H9 (cell line): ENCODE measurements at regions not wholly inside any gene's neighbourhood (a gene's known extent, or its start where the extent isn't known, plus 50 kb on each side); places are given as distances from the start of the nearest gene placed in this dataset.

Experiments used
- DNase-seq: peaks from one replicate; pipeline ENCODE4 v3.0.0-alpha.2; 2017
- H2AFZ ChIP-seq: one replicate; pipeline ENCODE4 v1.6.1; 2013; ENCODE audit warnings: mild to moderate bottlenecking, low read length, control low read depth, moderate library complexity
- H2AK5ac ChIP-seq: 2 replicates; pipeline ENCODE4 v1.6.1; 2013; ENCODE audit warnings: low read length, control low read depth, mixed read lengths; ENCODE audit not compliant: insufficient read length
- H2BK120ac ChIP-seq: one replicate; pipeline ENCODE4 v1.6.1; 2013; ENCODE audit warnings: low read depth, mild to moderate bottlenecking, low read length, control low read depth, inconsistent platforms; ENCODE audit not compliant: poor library complexity, severe bottlenecking
- H2BK12ac ChIP-seq: 2 replicates; pipeline ENCODE4 v1.6.1; 2013; ENCODE audit warnings: low read length, control low read depth, mixed read lengths, low read depth; ENCODE audit not compliant: insufficient read length
- H2BK15ac ChIP-seq: 2 replicates; pipeline ENCODE4 v1.6.1; 2013; ENCODE audit warnings: low read depth, low read length, control low read depth
- H2BK20ac ChIP-seq: one replicate; pipeline ENCODE4 v1.6.1; 2013; ENCODE audit warnings: low read depth, mild to moderate bottlenecking, low read length, control low read depth, inconsistent platforms; ENCODE audit not compliant: poor library complexity, severe bottlenecking
- H2BK5ac ChIP-seq: 2 replicates; pipeline ENCODE4 v1.6.1; 2013; ENCODE audit warnings: low read length, control low read depth, mixed read lengths; ENCODE audit not compliant: insufficient read length
- H3K14ac ChIP-seq: 2 replicates; pipeline ENCODE4 v1.6.1; 2013; ENCODE audit warnings: low read length, control low read depth; ENCODE audit not compliant: insufficient read depth
- H3K18ac ChIP-seq: 2 replicates; pipeline ENCODE4 v1.6.1; 2013; ENCODE audit warnings: low read depth, mild to moderate bottlenecking, mixed read lengths, low read length, control low read depth; ENCODE audit not compliant: insufficient read length
- H3K23ac ChIP-seq: 2 replicates; pipeline ENCODE4 v1.6.1; 2013; ENCODE audit warnings: low read length, control low read depth, mixed read lengths, low read depth; ENCODE audit not compliant: insufficient read length
- H3K23me2 ChIP-seq: 2 replicates; pipeline ENCODE4 v1.6.1; 2013; ENCODE audit warnings: low read depth, mild to moderate bottlenecking, mixed read lengths, low read length, control low read depth; ENCODE audit not compliant: insufficient read length, poor library complexity, severe bottlenecking
- H3K27ac ChIP-seq: 2 replicates; pipeline ENCODE4 v1.5.1; 2013; ENCODE audit warnings: low read length, control low read depth, mixed read lengths, low read depth; ENCODE audit not compliant: insufficient read length
- H3K27me3 ChIP-seq: 2 replicates; pipeline ENCODE4 v1.6.1; 2013; ENCODE audit warnings: low read length, control low read depth, inconsistent platforms; ENCODE audit not compliant: insufficient read depth
- H3K4ac ChIP-seq: 2 replicates; pipeline ENCODE4 v1.6.1; 2013; ENCODE audit warnings: low read depth, mild to moderate bottlenecking, control low read depth, inconsistent platforms, low read length, moderate library complexity
- H3K4me1 ChIP-seq: 2 replicates; pipeline ENCODE4 v1.6.1; 2013; ENCODE audit warnings: low read length, control low read depth, inconsistent platforms; ENCODE audit not compliant: insufficient read depth
- H3K4me2 ChIP-seq: 2 replicates; pipeline ENCODE4 v1.6.1; 2013; ENCODE audit warnings: low read length, control low read depth, mixed read lengths; ENCODE audit not compliant: insufficient read length, insufficient read depth
- H3K56ac ChIP-seq: 2 replicates; pipeline ENCODE4 v1.6.1; 2013; ENCODE audit warnings: low read depth, mild to moderate bottlenecking, mixed read lengths, low read length, control low read depth; ENCODE audit not compliant: insufficient read length
- H3K79me1 ChIP-seq: 2 replicates; pipeline ENCODE4 v1.6.1; 2013; ENCODE audit warnings: low read depth, mild to moderate bottlenecking, moderate library complexity, low read length, control low read depth, inconsistent platforms; ENCODE audit not compliant: insufficient read depth, poor library complexity, severe bottlenecking
- H3K79me2 ChIP-seq: 2 replicates; pipeline ENCODE4 v1.6.1; 2013; ENCODE audit warnings: low read length, control low read depth, inconsistent platforms; ENCODE audit not compliant: insufficient read depth
- H3K9ac ChIP-seq: 2 replicates; pipeline ENCODE4 v1.6.1; 2013; ENCODE audit warnings: low read length, control low read depth, mixed read lengths; ENCODE audit not compliant: insufficient read length; ENCODE audit errors: extremely low read depth
- H3K9me3 ChIP-seq: one replicate; pipeline ENCODE4 v1.6.1; 2013; ENCODE audit warnings: low read depth, low read length, inconsistent platforms; ENCODE audit not compliant: control insufficient read depth
- H3T11ph ChIP-seq: one replicate; pipeline ENCODE4 v1.6.1; 2013; ENCODE audit warnings: mild to moderate bottlenecking, low read length, control low read depth, inconsistent platforms
- H4K20me1 ChIP-seq: one replicate; pipeline ENCODE4 v1.6.1; 2013; ENCODE audit not compliant: control insufficient read depth, insufficient read length, insufficient read depth
- H4K5ac ChIP-seq: 2 replicates; pipeline ENCODE4 v1.6.1; 2013; ENCODE audit warnings: low read depth, mild to moderate bottlenecking, mixed read lengths, low read length, control low read depth; ENCODE audit not compliant: insufficient read length
- H4K8ac ChIP-seq: replicated peaks from 2 replicates; pipeline ENCODE4 v1.6.1; 2013; ENCODE audit warnings: low read length, control low read depth, mixed read lengths, low read depth; ENCODE audit not compliant: insufficient read length
- H4K91ac ChIP-seq: 2 replicates; pipeline ENCODE4 v1.6.1; 2013; ENCODE audit warnings: low read depth, mild to moderate bottlenecking, moderate library complexity, mixed read lengths, low read length, control low read depth; ENCODE audit not compliant: insufficient read length
- H3K27ac Mint-ChIP-seq, 3 experiments: 2 replicates in 2 of 3; 3 replicates in 1 of 3; pipeline ENCODE4 v1.8.0; 2020 to 2021; ENCODE audit warnings: mixed read lengths in 3 of 3, mild to moderate bottlenecking in 1 of 3, moderate library complexity in 1 of 3
- H3K27me3 Mint-ChIP-seq: 2 replicates; pipeline ENCODE4 v1.8.0; 2021; ENCODE audit warnings: low read depth, mild to moderate bottlenecking, moderate library complexity, mixed read lengths
- H3K36me3 Mint-ChIP-seq, 3 experiments: 2 replicates in 2 of 3; 3 replicates in 1 of 3; pipeline ENCODE4 v1.8.0; 2020 to 2021; ENCODE audit warnings: low read depth in 3 of 3, mixed read lengths in 3 of 3; ENCODE audit not compliant: insufficient read depth in 1 of 3
- H3K4me1 Mint-ChIP-seq, 2 experiments: 2 replicates each; pipeline ENCODE4 v1.8.0; 2020; ENCODE audit warnings: mixed read lengths in 2 of 2
- H3K4me3 Mint-ChIP-seq, 2 experiments: 2 replicates in 1 of 2; 3 replicates in 1 of 2; pipeline ENCODE4 v1.8.0; 2020 to 2021; ENCODE audit warnings: mild to moderate bottlenecking in 2 of 2, mixed read lengths in 2 of 2, moderate library complexity in 1 of 2
- H3K9me3 Mint-ChIP-seq, 2 experiments: 2 replicates in 1 of 2; 3 replicates in 1 of 2; pipeline ENCODE4 v1.8.0; 2020; ENCODE audit warnings: mild to moderate bottlenecking in 2 of 2, mixed read lengths in 2 of 2, moderate library complexity in 1 of 2
- WGBS: extraction: QIAGEN DNeasy Blood & Tissue Kit; methylation state at CpG from one replicate; pipeline ENCODE4 v1.1.7; 2013; ENCODE audit warnings: missing lambda C conversion rate, low lambda C conversion rate, mixed read lengths; ENCODE audit not compliant: insufficient read length; ENCODE audit errors: extremely low coverage; 5-methylcytosine and 5-hydroxymethylcytosine counted together
- TF ChIP-seq, protein P1 (sequence below): fragments of 200-600 bp; sonication (generic); conservative IDR thresholded peaks from 3 replicates; pipeline ENCODE4 v1.8.0; 2021; ENCODE audit warnings: antibody characterized with exemption, mild to moderate bottlenecking

DNA sequence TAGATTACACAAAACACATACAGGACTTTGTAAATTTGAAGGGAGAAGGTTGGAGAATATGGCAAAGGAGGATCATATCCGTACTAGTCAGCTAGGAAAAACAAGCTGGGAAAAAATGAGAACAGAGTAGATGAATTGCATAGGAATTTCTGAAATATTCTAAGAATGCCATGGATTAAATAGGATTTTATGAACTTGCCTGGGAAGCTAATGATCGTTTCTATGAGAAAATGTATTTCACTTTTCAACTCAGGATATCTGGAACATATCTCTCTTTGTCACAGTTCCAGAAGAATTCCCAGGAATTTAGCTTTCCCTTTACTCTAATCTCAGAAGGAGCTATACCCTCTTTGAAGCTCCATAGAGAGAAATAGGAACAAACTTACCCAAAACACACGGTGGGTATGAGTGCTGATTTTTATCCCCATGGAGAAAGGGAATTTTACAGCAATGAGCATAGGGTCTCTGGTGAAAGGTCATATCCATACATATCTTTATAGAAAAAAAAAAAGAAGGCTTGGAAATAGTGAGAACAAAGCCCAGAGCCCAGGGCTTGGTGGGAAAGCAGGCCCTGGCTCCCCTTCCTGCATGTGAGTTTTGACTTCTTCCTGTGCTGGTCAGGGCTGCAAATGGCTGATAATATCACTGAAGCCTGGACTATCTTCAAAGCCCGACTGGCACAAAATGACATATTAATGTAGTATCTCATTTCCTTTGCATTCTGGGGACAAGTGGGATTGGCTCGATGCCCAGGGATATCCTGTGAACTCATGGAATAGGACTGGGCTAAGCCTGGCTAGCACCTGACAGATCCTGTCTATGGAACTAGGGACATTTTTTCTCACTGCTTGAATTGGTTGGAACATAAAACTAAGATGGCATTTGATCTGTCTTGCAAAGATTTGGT is 136.3 kb downstream of the AEBP2 start:
- no peak overlapping the region for H2BK120ac ChIP-seq
- no peaks in the 10 kb centered on the region for H3K79me2 ChIP-seq
- no peak overlapping the region for H3K4ac ChIP-seq
- H4K20me1 ChIP-seq = no peaks in the 10 kb centered on the region
- H3K36me3 Mint-ChIP-seq = peaks cover 1 to 10% (median 6%) of the 10 kb centered on the region in 3 experiments
- H3K4me2 ChIP-seq = no peak overlapping the region
- no peak overlapping the region for H2AK5ac ChIP-seq
- no peaks in the 10 kb centered on the region for H3K9me3 ChIP-seq
- no peak overlapping the region for H3K4me3 Mint-ChIP-seq
- H2BK12ac ChIP-seq = no peak overlapping the region
- peaks cover 3% of the 10 kb centered on the region; the same call in 1 of the 2 replicates for H3K4me1 ChIP-seq
- H4K5ac ChIP-seq = no peak overlapping the region
- H3T11ph ChIP-seq = no peak overlapping the region
- TF ChIP-seq, protein P1, sequence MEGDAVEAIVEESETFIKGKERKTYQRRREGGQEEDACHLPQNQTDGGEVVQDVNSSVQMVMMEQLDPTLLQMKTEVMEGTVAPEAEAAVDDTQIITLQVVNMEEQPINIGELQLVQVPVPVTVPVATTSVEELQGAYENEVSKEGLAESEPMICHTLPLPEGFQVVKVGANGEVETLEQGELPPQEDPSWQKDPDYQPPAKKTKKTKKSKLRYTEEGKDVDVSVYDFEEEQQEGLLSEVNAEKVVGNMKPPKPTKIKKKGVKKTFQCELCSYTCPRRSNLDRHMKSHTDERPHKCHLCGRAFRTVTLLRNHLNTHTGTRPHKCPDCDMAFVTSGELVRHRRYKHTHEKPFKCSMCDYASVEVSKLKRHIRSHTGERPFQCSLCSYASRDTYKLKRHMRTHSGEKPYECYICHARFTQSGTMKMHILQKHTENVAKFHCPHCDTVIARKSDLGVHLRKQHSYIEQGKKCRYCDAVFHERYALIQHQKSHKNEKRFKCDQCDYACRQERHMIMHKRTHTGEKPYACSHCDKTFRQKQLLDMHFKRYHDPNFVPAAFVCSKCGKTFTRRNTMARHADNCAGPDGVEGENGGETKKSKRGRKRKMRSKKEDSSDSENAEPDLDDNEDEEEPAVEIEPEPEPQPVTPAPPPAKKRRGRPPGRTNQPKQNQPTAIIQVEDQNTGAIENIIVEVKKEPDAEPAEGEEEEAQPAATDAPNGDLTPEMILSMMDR = no peak
- no peak overlapping the region for H3K14ac ChIP-seq
- no peak overlapping the region for H3K23ac ChIP-seq
- no peak for DNase-seq
- no peak overlapping the region for H4K91ac ChIP-seq
- H3K23me2 ChIP-seq = no peaks in the 10 kb centered on the region
- no peak overlapping the region for H3K9ac ChIP-seq
- no peak overlapping the region for H3K27ac ChIP-seq
- H3K18ac ChIP-seq = no peak overlapping the region
- no peak overlapping the region for H2BK20ac ChIP-seq
- no peaks in the 10 kb centered on the region for H3K27me3 Mint-ChIP-seq
- no peak overlapping the region for H4K8ac ChIP-seq
- H3K79me1 ChIP-seq = no peaks in the 10 kb centered on the region
- H2AFZ ChIP-seq = no peak overlapping the region
- H2BK15ac ChIP-seq = no peak overlapping the region
- H3K27ac Mint-ChIP-seq = no peak overlapping the region; a peak in 2 of 7 replicates
- H2BK5ac ChIP-seq = no peak overlapping the region
- WGBS = no CpG with 5 or more reads among the region's 5 CpGs
- no peaks in the 10 kb centered on the region for H3K27me3 ChIP-seq
- H3K4me1 Mint-ChIP-seq = peaks cover 39 to 50% of the 10 kb centered on the region in 2 experiments
- peaks cover 5 to 6% of the 10 kb centered on the region in 2 experiments; a peak in 2 of 5 replicates for H3K9me3 Mint-ChIP-seq
- H3K56ac ChIP-seq = no peak overlapping the region
